Stimulated activated CD4-positive, alpha-beta T cell treated with anti-CD3 and anti-CD28 coated beads, Interleukin-12 subunit alpha, Interleukin-12 subunit beta, amount 100 ng/mL, for 24 hours (primary cell): ENCODE measurements at regions not wholly inside any gene's neighbourhood (a gene's known extent, or its start where the extent isn't known, plus 50 kb on each side); places are given as distances from the start of the nearest gene placed in this dataset.
"Not testable (repeated sequence)": the region's sequence is repeated elsewhere in the genome, so short reads cannot be mapped to it uniquely, and the experiment has no call there.

ENCODE experiments used
- DNase-seq, 2 experiments: peaks; one replicate each; pipeline ENCODE4 v3.0.0-alpha.2; 2020; ENCODE audit warnings: low read depth in 2 of 2

- no peak for DNase-seq
Observed at GRCh38 chr14:87432698-87433097, 560.3 kb downstream of the GALC start.

DNA sequence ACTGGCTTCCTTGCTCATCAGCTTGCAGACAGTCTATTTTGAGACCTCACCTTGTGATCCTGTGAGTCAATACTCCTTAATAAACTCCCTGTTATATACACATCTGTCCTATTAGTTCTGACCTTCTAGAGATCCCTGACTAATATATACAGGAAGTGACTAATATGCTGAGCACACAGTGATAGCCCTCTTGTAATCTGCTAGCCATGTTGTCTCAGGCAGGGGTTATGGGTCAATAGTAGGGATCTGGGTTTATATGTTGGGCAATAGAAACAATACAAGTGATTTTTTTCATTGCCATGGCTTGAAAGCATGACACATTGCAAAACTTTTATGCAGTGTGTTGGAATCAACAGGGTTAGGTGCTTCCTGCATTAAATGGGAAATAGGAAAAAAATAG, 562.2 kb downstream of the GALC start:
- DNase-seq: no peak

DNA sequence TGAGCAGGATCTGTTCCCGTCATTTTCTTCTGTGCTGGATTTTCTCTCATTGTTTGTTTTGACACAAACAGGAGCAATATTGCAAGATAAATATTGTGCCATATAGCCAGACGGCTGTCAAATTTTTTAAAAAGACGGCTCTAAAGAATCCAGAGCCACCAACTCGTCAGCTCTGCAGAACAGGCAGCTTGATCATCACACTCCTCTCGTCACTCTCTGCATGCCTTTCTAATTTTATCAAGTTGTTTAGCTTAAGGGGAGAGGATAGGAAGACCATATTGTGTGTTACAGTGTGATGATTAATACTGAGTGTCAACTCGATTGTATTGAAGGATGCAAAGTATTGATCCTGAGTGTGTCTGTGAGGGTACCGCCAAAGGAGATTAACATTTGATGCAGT, 562.8 kb downstream of the GALC start:
- no peak for DNase-seq

DNA sequence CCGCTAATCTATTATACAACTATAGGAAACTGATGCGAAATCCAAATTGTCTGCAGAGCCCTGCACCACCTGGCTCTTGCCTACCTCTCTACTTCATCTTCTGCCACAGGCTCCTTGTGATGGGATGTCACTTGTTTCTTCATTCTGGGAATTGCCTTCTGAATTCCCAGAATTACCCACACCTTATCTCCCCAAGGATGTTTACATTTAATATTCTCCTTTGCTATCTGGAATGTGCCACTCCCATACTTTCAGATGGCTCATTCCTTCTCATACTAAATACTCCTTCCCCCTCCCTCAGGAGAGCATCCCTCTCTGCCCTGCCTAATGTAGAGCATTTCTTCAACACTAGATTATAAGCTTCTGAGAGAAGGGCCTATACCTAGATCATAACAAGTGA, 573.1 kb downstream of the GALC start:
- DNase-seq: no peak

DNA sequence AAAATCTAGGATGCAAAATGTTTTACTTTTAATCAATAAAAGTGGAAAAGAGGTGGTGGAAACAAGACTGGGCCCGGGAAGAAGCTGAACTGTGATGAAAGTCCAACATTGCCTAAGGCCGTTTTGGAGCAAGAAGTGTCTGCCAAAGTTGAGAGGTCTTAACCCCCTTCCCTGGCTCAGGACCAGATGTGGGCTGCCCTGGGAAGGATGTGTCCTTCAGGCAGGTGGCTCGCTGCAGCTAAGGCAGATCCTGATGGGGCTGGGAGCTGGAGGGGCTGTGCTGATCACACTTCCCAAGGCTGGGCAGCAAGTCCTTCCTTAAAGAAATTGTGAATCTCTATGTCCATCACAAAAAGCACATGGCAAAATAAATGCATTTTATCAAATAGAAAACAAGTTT, 581.6 kb downstream of the GALC start:
- no peak for DNase-seq

DNA sequence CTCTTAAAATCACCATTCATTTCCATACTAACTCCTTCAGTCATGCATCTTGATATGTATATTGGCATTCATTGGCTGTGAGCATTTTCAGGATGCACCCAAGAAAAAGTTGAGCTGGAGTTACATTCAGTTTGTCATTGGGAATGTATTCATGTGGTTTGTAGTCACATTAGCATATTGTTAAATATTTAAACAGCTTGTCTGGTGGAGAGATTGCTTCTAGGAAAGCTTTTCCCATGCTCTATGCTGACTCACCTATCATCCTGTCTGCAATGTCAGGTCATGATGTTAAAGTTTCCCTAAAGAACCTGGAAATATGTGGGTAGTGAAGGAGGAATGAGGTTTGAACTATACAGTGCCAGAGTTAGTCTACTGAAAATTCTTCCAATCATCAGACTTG, 583.6 kb downstream of the GALC start:
- DNase-seq: no peak

GRCh38 chr14:87407344-87407743, 585.6 kb downstream of the GALC start:
- no peak for DNase-seq

DNA sequence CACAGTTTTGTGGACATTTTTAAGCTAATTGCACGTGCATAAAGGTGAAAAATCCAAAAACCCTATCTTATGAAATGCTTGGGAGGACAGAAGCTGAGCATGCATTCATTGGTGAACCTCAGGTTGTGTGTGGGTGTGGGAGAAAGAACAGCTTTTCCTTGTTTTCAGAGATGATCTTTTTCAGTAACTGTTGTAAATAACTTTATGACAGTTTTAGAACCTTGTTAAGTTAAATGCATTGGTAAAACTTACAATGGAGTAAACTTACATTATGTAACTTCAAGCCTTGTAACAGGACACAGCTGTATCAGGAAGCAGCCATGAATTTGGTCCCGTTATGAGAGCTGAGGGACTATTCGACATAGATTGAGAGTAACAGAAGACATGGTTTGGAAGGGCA, 587.4 kb downstream of the GALC start:
- no peak for DNase-seq

- DNase-seq: no peak
Observed at GRCh38 chr14:87397499-87397898, 595.5 kb downstream of the GALC start.

- DNase-seq: no peak
Observed at GRCh38 chr14:87391066-87391465, 601.9 kb downstream of the GALC start.

DNA sequence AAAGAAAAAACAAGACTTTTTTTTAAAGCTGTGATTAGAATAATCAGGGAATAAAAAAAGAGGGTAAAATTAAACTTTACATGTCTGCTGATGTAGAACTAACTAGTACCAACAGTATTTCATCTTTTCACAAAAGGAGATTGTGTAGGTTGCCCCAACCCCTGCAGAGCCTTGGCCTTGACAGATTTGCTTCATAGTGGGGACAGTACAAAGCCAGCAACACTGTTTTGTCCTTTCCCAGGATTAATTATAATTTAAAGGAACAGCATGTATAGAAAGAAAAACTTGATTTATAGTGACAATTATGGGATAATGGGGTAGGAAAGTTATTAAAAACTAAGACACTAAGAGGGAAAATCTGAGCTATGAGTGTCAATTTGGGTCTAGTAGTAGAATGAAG, 604.0 kb downstream of the GALC start:
- no peak for DNase-seq

GRCh38 chr14:87387806-87388205, 605.2 kb downstream of the GALC start:
- no peak for DNase-seq

GRCh38 chr14:87386524-87386923, 606.5 kb downstream of the GALC start:
- DNase-seq: no peak

- no peak for DNase-seq
Observed at GRCh38 chr14:87380054-87380453, 612.9 kb downstream of the GALC start.

- no peak for DNase-seq
Observed at GRCh38 chr14:87368751-87369150, 624.2 kb downstream of the GALC start.

GRCh38 chr14:87360246-87360645, 632.7 kb downstream of the GALC start:
- DNase-seq: not testable (repeated sequence)

- DNase-seq: no peak
Observed at GRCh38 chr14:87351007-87351406, 642.0 kb downstream of the GALC start.

- no peak for DNase-seq
Observed at GRCh38 chr14:87349921-87350320, 643.1 kb downstream of the GALC start.

DNA sequence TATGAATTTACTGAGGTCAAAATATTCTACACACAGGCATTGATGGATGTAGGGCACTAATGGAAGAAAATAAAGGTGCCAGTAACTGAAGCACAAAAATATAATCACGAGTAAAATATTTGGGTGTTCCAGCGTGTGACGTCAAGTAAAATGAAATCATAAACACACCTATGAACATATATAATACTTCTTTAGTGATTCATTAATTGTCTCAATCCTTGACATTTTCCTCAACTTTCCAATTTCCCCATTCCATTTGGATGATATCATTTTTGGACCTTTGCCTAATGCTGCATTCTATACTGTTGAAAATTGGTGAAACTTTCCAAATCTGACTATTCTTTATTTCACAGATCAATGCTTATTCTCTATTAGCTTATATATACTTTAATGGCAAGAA, 649.3 kb downstream of the GALC start:
- no peak for DNase-seq

DNA sequence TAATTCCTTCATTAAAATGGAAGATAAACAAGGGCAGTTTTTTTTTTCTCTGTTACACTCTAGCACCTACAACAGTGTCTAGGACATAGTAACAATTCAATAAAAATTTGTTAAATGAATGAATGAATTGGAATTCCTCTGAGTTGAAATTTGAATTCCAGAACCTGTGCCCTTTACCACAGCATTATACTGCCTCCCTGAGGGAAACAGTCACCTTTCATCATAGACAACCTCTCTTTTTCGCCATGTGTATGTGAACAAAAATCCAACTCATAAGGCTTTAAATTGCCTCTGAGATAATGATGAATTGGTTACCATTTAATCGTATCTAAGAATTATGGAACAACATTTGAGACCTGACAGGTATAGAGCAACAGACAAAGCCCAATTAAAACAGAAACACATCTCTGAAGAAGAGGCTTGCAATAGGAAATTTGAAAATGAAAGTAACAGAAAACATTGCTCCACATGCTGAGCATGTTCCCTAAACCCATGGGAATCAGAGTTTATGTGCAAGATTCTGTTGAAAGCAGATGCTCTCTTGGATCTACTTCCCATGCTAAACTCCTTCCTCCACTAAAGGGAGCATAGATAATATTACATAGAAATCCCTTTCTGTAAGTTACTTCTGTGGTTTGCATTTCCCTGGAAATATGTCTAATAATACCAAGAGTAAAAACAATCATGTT, 657.8 kb downstream of the GALC start:
- no peak for DNase-seq

GRCh38 chr14:87331991-87332390, 661.0 kb downstream of the GALC start:
- no peak for DNase-seq

- no peak for DNase-seq
Observed at GRCh38 chr14:87325741-87326140, 667.2 kb downstream of the GALC start.

GRCh38 chr14:87323191-87323590, 669.8 kb downstream of the GALC start:
- DNase-seq: no peak

- no peak for DNase-seq
Observed at GRCh38 chr14:87321548-87321947, 671.4 kb downstream of the GALC start.

- no peak for DNase-seq
Observed at GRCh38 chr14:87312894-87313205, 680.1 kb downstream of the GALC start.
